GM11168 (cell line): ENCODE measurements at regions not wholly inside any gene's neighbourhood (a gene's known extent, or its start where the extent isn't known, plus 50 kb on each side); places are given as distances from the start of the nearest gene placed in this dataset.
"Not testable (repeated sequence)": the region's sequence is repeated elsewhere in the genome, so short reads cannot be mapped to it uniquely, and the experiment has no call there.

ENCODE experiments used
- in situ Hi-C: fragments of 300-500 bp; cut with MboI; formaldehyde crosslinking; loops from one replicate; pipeline ENCODE4 v1.12.0; 2022; ENCODE audit warnings: low sequenced_read_pairs; ENCODE audit not compliant: unreplicated experiment

DNA sequence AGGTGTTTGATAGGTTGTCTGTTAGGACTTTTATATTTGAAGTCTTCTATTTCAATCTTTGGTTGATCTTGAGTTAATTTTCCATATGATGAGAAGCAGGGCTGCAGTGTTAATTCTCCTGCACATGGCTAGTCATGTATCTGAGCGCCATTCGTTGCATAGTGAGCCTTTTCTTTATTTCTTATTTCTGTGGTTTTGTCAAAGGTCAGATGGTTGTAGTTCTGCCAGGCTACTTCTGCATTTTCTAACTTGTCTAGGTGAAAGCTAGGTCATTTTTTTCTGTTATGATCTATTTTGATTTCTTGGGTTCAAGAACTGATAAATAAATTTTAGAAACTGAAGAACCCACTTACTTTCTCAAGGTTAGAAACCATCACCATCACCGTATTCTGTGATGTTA lies 56.7 kb downstream of the CCDC74A start:
- in situ Hi-C loops, result loop anchor here (25.0 kb wide), 1 partner anchor 972 kb away; the partner anchor contains the start of gene POTEJ

- in situ Hi-C loops, result loop anchor here (25.0 kb wide), 1 partner anchor 973 kb away; the partner anchor contains the start of gene POTEJ
Observed at GRCh38 chr2:131584940-131585339, 57.3 kb downstream of the CCDC74A start.

- in situ Hi-C loops, result loop anchor here (25.0 kb wide), 1 partner anchor 976 kb away; the partner anchor contains the start of gene POTEJ
Observed at GRCh38 chr2:131588152-131588873, 60.6 kb downstream of the CCDC74A start.

DNA sequence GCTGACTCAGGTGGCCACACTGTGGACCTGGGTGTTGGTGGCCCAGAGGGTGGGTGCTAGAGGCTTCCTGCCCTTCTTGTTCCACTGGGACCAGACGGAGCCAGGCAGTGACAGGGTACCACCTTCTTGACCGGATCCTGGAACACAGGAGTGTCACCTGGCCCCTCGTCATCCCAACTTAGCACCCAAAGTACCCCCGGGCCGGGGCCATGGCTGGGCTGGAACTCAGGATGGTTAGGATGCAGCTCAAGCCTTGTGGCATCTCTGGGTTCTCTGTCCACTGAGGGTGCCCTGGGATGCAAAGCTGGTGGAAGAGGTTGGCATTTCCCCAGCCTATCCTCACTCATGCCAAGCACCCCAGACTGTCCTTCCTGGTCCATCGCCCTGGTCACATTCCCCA lies 61.4 kb downstream of the CCDC74A start:
- in situ Hi-C loops, result loop anchor here (25.0 kb wide), 1 partner anchor 977 kb away; the partner anchor contains the start of gene POTEJ

GRCh38 chr2:131590366-131590765 lies 62.7 kb downstream of the CCDC74A start:
- in situ Hi-C loops, result loop anchor here (25.0 kb wide), 1 partner anchor 978 kb away; the partner anchor contains the start of gene POTEJ

DNA sequence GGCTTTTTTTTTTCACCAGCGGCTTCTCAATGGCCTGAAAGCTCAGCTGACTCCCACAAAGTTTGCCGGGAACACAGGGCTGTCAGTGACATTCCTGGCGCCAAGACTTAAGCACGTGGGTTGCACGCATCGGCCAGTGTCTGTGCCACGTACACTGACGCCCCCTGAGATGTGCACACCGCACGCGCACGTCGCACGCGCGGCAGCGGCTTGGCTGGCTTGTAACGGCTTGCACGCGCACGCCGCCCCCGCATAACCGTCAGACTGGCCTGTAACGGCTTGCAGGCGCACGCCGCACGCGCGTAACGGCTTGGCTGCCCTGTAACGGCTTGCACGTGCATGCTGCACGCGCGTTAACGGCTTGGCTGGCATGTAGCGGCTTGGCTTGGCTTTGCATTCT lies 63.2 kb downstream of the CCDC74A start:
- in situ Hi-C loops, result loop anchor here (25.0 kb wide), 1 partner anchor 979 kb away; the partner anchor contains the start of gene POTEJ

- in situ Hi-C loops, result loop anchor here (25.0 kb wide), 1 partner anchor 984 kb away; the partner anchor contains the start of gene POTEJ
Observed at GRCh38 chr2:131596561-131596960, 68.9 kb downstream of the CCDC74A start.

GRCh38 chr2:131602444-131602843 lies 74.8 kb downstream of the CCDC74A start:
- in situ Hi-C loops, result not testable (repeated sequence)

GRCh38 chr2:131604652-131605051 lies 77.0 kb downstream of the CCDC74A start:
- in situ Hi-C loops, result not testable (repeated sequence)

DNA sequence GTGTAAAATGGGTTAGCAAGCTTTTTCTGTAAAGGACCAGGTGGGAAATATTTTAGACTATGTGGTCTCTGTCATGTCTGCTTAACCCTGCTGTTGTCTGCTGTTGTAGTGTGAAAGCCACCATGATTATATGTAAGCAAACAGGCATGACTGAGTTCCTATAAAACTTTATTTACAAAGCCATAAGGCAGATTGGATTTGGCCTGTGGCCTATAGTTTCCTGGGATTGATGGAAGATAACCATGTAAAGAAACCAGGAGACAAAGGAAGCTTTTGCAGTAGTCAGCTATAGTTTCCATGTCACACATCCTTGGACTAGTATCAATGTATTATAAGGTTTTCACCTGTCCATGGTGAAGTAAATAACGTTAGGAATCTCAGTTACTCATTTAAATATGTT lies 78.7 kb downstream of the CCDC74A start:
- in situ Hi-C loops, result not testable (repeated sequence)

- in situ Hi-C loops, result not testable (repeated sequence)
Observed at GRCh38 chr2:131607056-131607455, 79.4 kb downstream of the CCDC74A start.

DNA sequence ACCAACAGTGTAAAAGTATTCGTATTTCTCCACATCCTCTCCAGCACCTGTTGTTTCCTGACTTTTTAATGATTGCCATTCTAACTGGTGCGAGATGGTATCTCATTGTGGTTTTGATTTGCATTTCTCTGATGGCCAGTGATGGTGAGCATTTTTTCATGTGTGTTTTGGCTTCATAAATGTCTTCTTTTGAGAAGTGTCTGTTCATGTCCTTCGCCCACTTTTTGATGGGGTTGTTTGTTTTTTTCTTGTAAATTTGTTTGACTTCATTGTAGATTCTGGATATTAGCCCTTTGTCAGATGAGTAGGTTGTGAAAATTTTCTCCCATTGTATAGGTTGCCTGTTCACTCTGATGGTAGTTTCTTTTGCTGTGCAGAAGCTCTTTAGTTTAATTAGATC lies 86.9 kb downstream of the CCDC74A start:
- in situ Hi-C loops, result not testable (repeated sequence)

DNA sequence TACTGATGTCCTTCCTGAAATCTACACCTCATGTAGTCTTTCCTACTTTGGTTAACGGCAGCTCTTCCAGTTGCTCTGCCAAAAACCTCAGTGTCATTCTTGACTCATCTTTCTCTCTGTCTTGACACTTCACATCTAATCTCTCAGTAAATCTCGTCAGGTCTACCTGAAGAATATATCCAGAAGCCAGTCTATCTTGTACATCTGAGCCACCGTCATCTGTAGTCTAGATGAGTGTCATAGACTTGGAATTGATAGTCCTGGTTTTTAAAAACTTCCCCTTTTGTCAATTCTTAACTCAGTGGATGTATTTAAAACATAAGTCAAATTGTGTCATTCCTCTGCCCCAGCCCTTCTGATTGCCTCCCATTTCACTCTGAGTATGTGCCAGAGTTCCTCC lies 90.6 kb downstream of the CCDC74A start:
- in situ Hi-C loops, result not testable (repeated sequence)

DNA sequence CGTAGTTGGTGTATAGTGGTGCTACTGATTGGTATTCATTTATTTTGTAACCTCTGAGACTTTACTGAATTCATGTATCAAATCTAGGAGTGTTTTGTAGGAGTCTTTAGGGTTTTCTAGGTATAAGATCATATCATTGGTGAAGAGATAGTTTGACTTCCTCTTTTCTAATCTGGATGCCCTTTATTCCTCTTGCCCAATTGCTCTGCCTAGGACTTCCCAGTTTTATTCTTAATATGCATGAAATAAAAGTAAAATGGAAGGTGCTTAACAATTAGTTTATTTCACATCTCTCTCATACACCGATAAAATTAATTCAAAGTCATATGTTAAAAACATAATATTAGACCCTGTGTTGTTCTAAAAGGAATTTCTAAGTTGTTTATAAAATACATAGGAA lies 95.2 kb downstream of the CCDC74A start:
- in situ Hi-C loops, result not testable (repeated sequence)

- in situ Hi-C loops, result not testable (repeated sequence)
Observed at GRCh38 chr2:131626011-131626410, 98.3 kb downstream of the CCDC74A start.

DNA sequence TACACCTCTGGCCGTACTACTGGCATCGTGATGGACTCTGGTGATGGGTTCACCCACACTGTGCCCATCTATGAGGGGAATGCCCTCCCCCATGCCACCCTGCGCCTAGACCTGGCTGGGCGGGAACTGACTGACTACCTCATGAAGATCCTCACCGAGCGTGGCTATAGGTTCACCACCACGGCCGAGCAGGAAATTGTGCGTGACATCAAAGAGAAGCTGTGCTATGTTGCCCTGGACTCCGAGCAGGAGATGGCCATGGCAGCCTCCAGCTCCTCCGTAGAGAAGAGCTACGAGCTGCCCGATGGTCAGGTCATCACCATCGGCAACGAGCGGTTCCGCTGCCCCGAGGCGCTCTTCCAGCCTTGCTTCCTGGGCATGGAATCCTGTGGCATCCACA lies 98.9 kb downstream of the CCDC74A start:
- in situ Hi-C loops, result not testable (repeated sequence)

GRCh38 chr2:131627777-131628176 lies 100.1 kb downstream of the CCDC74A start:
- in situ Hi-C loops, result not testable (repeated sequence)

DNA sequence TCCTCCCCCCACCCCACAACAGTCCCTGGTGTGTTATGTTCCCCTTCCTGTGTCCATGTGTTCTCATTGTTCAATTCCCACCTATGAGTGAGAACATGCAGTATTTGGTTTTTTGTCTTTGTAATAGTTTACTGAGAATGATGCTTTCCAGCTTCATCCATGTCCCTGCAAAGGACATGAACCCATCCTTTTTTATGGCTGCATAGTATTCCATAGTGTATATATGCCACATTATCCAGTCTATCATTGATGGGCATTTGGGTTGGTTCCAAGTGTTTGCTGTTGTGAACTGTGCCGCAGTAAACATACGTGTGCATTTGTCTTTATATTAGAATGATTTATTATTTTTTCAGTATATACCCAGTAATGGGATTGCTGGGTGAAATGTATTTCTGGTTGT lies 104.0 kb downstream of the CCDC74A start:
- in situ Hi-C loops, result not testable (repeated sequence)

GRCh38 chr2:131633405-131633804 lies 105.7 kb downstream of the CCDC74A start:
- in situ Hi-C loops, result not testable (repeated sequence)

DNA sequence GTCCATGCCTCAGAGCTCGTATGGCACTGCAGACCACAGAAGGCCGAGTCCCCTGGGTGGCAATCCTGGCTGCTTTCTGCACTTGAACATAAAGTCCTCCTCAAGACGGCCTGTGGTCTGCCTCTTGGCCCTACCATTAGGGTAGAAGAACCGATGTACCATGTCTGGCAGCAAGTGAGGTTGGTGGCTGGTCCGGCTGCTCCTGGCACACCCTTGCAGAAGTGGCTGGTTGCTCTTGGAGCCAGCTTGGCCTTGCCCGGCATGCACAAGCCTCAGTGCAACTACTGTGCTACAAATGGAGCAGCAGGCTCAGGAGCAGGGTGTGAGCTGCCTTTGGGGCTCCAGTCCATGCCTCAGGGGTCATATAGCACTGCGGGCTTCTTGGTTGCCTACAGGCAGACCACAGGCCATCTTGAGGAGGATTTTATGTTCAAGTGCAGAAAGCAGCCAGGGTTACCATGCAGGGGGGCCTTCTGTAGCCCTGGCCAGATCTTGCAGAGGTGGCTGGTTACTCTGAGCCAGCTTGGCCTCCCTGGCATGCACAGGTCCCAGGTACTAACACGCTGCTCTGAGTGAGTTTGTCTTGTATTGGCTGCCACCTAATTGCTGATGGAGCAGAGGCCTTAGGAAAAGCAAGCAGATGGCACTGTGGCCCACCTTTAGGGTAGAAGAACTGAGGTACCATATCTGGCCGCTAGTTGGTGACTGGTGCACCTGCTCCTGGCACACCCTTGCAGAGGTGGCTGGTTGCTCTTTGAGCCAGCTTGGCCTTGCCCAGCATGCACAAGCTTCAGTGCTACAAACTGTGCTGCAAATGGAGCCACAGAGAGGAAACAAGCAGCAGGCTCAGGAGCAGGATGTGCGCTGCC lies 106.4 kb downstream of the CCDC74A start:
- in situ Hi-C loops, result not testable (repeated sequence)

DNA sequence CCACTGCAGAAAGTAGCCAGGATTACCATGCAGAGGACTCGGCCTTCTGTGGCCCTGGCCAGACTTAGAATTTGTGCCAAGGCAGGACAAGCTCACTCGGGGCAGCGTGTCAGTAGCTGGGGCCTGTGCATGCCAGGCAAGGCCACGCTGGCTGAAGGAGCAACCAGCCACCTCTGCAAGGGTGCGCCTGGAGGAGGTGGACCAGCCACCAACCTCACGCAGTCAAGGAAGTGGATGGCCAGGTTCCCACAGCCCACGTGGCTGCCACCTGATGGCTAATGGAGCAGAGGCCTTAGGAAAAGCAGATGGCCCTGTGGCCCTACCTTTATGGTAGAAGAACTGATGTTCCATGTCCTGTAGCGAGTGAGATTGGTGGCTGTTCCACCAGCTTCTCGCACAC lies 107.9 kb downstream of the CCDC74A start:
- in situ Hi-C loops, result no loop called here
